GM19372 (cell line): ENCODE measurements at regions not wholly inside any gene's neighbourhood (a gene's known extent, or its start where the extent isn't known, plus 50 kb on each side); places are given as distances from the start of the nearest gene placed in this dataset.
"Not testable (repeated sequence)": the region's sequence is repeated elsewhere in the genome, so short reads cannot be mapped to it uniquely, and the experiment has no call there.

Experiments used
- ATAC-seq: cut with Tn5 transposase; IDR thresholded peaks from one replicate; pipeline ENCODE4 v1.9.1; 2021; ENCODE audit warnings: mild to moderate bottlenecking, low read depth, moderate library complexity; ENCODE audit not compliant: unreplicated experiment

GRCh38 chr12:128040971-128041370 lies 226.0 kb upstream of the TMEM132C start:
- no peak for ATAC-seq

- not testable (repeated sequence) for ATAC-seq
These were observed 224.7 kb upstream of the TMEM132C start for GRCh38 chr12:128042283-128042682.

- ATAC-seq: no peak
These were observed 224.1 kb upstream of the TMEM132C start for GRCh38 chr12:128042825-128043224.

- no peak for ATAC-seq
These were observed 223.7 kb upstream of the TMEM132C start for GRCh38 chr12:128043317-128043716.

GRCh38 chr12:128047266-128048060 lies 219.5 kb upstream of the TMEM132C start:
- ATAC-seq: no peak

- no peak for ATAC-seq
These were observed 214.6 kb upstream of the TMEM132C start for GRCh38 chr12:128052331-128052730.

GRCh38 chr12:128052777-128053176 lies 214.2 kb upstream of the TMEM132C start:
- no peak for ATAC-seq

- ATAC-seq: no peak
These were observed 211.4 kb upstream of the TMEM132C start for GRCh38 chr12:128055567-128055966.

GRCh38 chr12:128056136-128056801 lies 210.7 kb upstream of the TMEM132C start:
- no peak for ATAC-seq

- no peak for ATAC-seq
These were observed 209.4 kb upstream of the TMEM132C start for GRCh38 chr12:128057586-128057985.

GRCh38 chr12:128059621-128060370 lies 207.2 kb upstream of the TMEM132C start:
- no peak for ATAC-seq

- ATAC-seq: no peak
These were observed 198.8 kb upstream of the TMEM132C start for GRCh38 chr12:128068211-128068610.

GRCh38 chr12:128069359-128069997 lies 197.5 kb upstream of the TMEM132C start:
- ATAC-seq: no peak

GRCh38 chr12:128073937-128074336 lies 193.0 kb upstream of the TMEM132C start:
- no peak for ATAC-seq

GRCh38 chr12:128075332-128075731 lies 191.6 kb upstream of the TMEM132C start:
- ATAC-seq: no peak

- ATAC-seq: no peak
These were observed 190.8 kb upstream of the TMEM132C start for GRCh38 chr12:128076188-128076587.

- no peak for ATAC-seq
These were observed 189.6 kb upstream of the TMEM132C start for GRCh38 chr12:128077211-128077916.

- no peak for ATAC-seq
These were observed 189.1 kb upstream of the TMEM132C start for GRCh38 chr12:128077917-128078298.

- no peak for ATAC-seq
These were observed 188.5 kb upstream of the TMEM132C start for GRCh38 chr12:128078301-128078971.

GRCh38 chr12:128079446-128079845 lies 187.5 kb upstream of the TMEM132C start:
- no peak for ATAC-seq
